SK-N-SH treated with all-trans-retinoic acid at 6 μM for 48 hours (cell line): ENCODE measurements at regions not wholly inside any gene's neighbourhood (a gene's known extent, or its start where the extent isn't known, plus 50 kb on each side); places are given as distances from the start of the nearest gene placed in this dataset.

Source experiments
- ATAC-seq: fragments of 200-7000 bp; cut with Tn5 transposase; 3 replicates; pipeline ENCODE4 v1.9.1; 2020; ENCODE audit warnings: mild to moderate bottlenecking, moderate library complexity
- ARNTL ChIP-seq: fragments of 450-650 bp; formaldehyde crosslinking; IDR thresholded peaks from 2 replicates; pipeline ENCODE4 v1.5.0; 2020; ENCODE audit warnings: low read depth, mild to moderate bottlenecking, moderate library complexity, borderline replicate concordance
- BACH2 ChIP-seq: fragments of 250-450 bp; sonication (Bioruptor Pico); IDR thresholded peaks from 2 replicates; pipeline ENCODE4 v1.9.0; 2021; ENCODE audit warnings: mild to moderate bottlenecking, borderline replicate concordance
- CSDC2 ChIP-seq: fragments of 250-450 bp; sonication (Bioruptor Pico); IDR thresholded peaks from 2 replicates; pipeline ENCODE4 v1.5.0; 2020; ENCODE audit warnings: mild to moderate bottlenecking, moderate library complexity
- ESRRG ChIP-seq: fragments of 250-450 bp; sonication (Bioruptor Pico); IDR thresholded peaks from 2 replicates; pipeline ENCODE4 v1.6.1; 2021; ENCODE audit warnings: mild to moderate bottlenecking
- GLIS3 ChIP-seq: fragments of 250-450 bp; sonication (Bioruptor Pico); IDR thresholded peaks from 2 replicates; pipeline ENCODE4 v1.5.0; 2020; ENCODE audit warnings: mild to moderate bottlenecking, moderate library complexity
- ISL1 ChIP-seq: fragments of 250-450 bp; sonication (Bioruptor Pico); IDR thresholded peaks from 2 replicates; pipeline ENCODE4 v2.1.2; 2022; ENCODE audit warnings: mild to moderate bottlenecking, moderate library complexity
- OSR1 ChIP-seq: fragments of 250-450 bp; sonication (Bioruptor Pico); IDR thresholded peaks from 2 replicates; pipeline ENCODE4 v1.8.0; 2022; ENCODE audit warnings: moderate library complexity, mild to moderate bottlenecking, inconsistent platforms
- PATZ1 ChIP-seq: fragments of 250-450 bp; sonication (Bioruptor Pico); IDR thresholded peaks from 2 replicates; pipeline ENCODE4 v1.8.0; 2020; ENCODE audit warnings: mild to moderate bottlenecking, moderate library complexity, borderline replicate concordance
- POU6F1 ChIP-seq: fragments of 250-450 bp; sonication (Bioruptor Pico); IDR thresholded peaks from 2 replicates; pipeline ENCODE4 v1.8.0; 2021; ENCODE audit warnings: low read depth, mild to moderate bottlenecking, moderate library complexity, borderline replicate concordance
- PPARA ChIP-seq: fragments of 250-450 bp; sonication (Bioruptor Pico); IDR thresholded peaks from 2 replicates; pipeline ENCODE4 v1.5.0; 2020; ENCODE audit warnings: mild to moderate bottlenecking, borderline replicate concordance
- RARB ChIP-seq: fragments of 250-450 bp; sonication (Bioruptor Pico); IDR thresholded peaks from 2 replicates; pipeline ENCODE4 v1.8.0; 2021; ENCODE audit warnings: mild to moderate bottlenecking, moderate library complexity
- SNAI2 ChIP-seq: fragments of 250-450 bp; sonication (Bioruptor Pico); IDR thresholded peaks from 2 replicates; pipeline ENCODE4 v1.5.0; 2020; ENCODE audit warnings: mild to moderate bottlenecking, moderate library complexity
- TCF4 ChIP-seq: fragments of 250-450 bp; sonication (Bioruptor Pico); IDR thresholded peaks from 2 replicates; pipeline ENCODE4 v1.8.0; 2021; ENCODE audit warnings: mild to moderate bottlenecking, moderate library complexity, borderline replicate concordance
- TOX ChIP-seq: fragments of 250-450 bp; sonication (Bioruptor Pico); IDR thresholded peaks from 2 replicates; pipeline ENCODE4 v1.8.0; 2021; ENCODE audit warnings: mild to moderate bottlenecking, moderate library complexity, borderline replicate concordance
- ZC3H10 ChIP-seq: fragments of 250-450 bp; sonication (Bioruptor Pico); IDR thresholded peaks from 2 replicates; pipeline ENCODE4 v1.5.1; 2021; ENCODE audit warnings: mild to moderate bottlenecking, moderate library complexity
- ZFP3 ChIP-seq: fragments of 250-450 bp; sonication (Bioruptor Pico); IDR thresholded peaks from 2 replicates; pipeline ENCODE4 v1.5.0; 2020; ENCODE audit warnings: mild to moderate bottlenecking, moderate library complexity
- ZFP30 ChIP-seq: fragments of 450-650 bp; formaldehyde crosslinking; IDR thresholded peaks from 2 replicates; pipeline ENCODE4 v1.5.0; 2022; ENCODE audit warnings: mild to moderate bottlenecking, moderate library complexity
- ZNF70 ChIP-seq: fragments of 450-650 bp; formaldehyde crosslinking; IDR thresholded peaks from 2 replicates; pipeline ENCODE4 v1.5.0; 2020; ENCODE audit warnings: mild to moderate bottlenecking, moderate library complexity
- ZNF8 ChIP-seq: fragments of 450-650 bp; formaldehyde crosslinking; IDR thresholded peaks from 2 replicates; pipeline ENCODE4 v1.5.0; 2020; ENCODE audit warnings: mild to moderate bottlenecking, moderate library complexity
- TF ChIP-seq, protein P1 (sequence below): fragments of 250-450 bp; sonication (Bioruptor Pico); IDR thresholded peaks from 2 replicates; pipeline ENCODE4 v1.5.0; 2020; ENCODE audit warnings: mild to moderate bottlenecking, moderate library complexity

- TF ChIP-seq ZNF70 (no peak), TOX (CRISPR knock-in tag) (no peak), ARNTL (CRISPR knock-in tag) (no peak), POU6F1 (no peak), SNAI2 (CRISPR knock-in tag) (no peak), ISL1 (CRISPR knock-in tag) (no peak), PATZ1 (no peak), BACH2 (CRISPR knock-in tag) (no peak), OSR1 (no peak)
- TF ChIP-seq, all 23 proteins: peak for 0
These were observed 173.1 kb upstream of the CHRNA7 start (continued) for GRCh38 chr15:31857194-31857593.

- TF ChIP-seq RARB (CRISPR knock-in tag) (no peak), GLIS3 (CRISPR knock-in tag) (no peak), PPARA (CRISPR knock-in tag) (no peak), ZNF8 (no peak), ESRRG (CRISPR knock-in tag) (no peak), ZC3H10 (CRISPR knock-in tag) (no peak), CSDC2 (no peak)
- TF ChIP-seq, protein P1, sequence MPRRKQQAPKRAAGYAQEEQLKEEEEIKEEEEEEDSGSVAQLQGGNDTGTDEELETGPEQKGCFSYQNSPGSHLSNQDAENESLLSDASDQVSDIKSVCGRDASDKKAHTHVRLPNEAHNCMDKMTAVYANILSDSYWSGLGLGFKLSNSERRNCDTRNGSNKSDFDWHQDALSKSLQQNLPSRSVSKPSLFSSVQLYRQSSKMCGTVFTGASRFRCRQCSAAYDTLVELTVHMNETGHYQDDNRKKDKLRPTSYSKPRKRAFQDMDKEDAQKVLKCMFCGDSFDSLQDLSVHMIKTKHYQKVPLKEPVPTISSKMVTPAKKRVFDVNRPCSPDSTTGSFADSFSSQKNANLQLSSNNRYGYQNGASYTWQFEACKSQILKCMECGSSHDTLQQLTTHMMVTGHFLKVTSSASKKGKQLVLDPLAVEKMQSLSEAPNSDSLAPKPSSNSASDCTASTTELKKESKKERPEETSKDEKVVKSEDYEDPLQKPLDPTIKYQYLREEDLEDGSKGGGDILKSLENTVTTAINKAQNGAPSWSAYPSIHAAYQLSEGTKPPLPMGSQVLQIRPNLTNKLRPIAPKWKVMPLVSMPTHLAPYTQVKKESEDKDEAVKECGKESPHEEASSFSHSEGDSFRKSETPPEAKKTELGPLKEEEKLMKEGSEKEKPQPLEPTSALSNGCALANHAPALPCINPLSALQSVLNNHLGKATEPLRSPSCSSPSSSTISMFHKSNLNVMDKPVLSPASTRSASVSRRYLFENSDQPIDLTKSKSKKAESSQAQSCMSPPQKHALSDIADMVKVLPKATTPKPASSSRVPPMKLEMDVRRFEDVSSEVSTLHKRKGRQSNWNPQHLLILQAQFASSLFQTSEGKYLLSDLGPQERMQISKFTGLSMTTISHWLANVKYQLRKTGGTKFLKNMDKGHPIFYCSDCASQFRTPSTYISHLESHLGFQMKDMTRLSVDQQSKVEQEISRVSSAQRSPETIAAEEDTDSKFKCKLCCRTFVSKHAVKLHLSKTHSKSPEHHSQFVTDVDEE (CRISPR knock-in tag): no peak
- no peak for ATAC-seq
These were observed 172.3 kb upstream of the CHRNA7 start for GRCh38 chr15:31858026-31858425.

GRCh38 chr15:31866248-31866647 is 164.1 kb upstream of the CHRNA7 start:
- TF ChIP-seq PPARA (CRISPR knock-in tag) (no peak), TOX (CRISPR knock-in tag) (no peak), ZFP30 (CRISPR knock-in tag) (no peak), RARB (CRISPR knock-in tag) (no peak), ZFP3 (CRISPR knock-in tag) (no peak), ZC3H10 (CRISPR knock-in tag) (no peak)
- no peak for ATAC-seq

DNA sequence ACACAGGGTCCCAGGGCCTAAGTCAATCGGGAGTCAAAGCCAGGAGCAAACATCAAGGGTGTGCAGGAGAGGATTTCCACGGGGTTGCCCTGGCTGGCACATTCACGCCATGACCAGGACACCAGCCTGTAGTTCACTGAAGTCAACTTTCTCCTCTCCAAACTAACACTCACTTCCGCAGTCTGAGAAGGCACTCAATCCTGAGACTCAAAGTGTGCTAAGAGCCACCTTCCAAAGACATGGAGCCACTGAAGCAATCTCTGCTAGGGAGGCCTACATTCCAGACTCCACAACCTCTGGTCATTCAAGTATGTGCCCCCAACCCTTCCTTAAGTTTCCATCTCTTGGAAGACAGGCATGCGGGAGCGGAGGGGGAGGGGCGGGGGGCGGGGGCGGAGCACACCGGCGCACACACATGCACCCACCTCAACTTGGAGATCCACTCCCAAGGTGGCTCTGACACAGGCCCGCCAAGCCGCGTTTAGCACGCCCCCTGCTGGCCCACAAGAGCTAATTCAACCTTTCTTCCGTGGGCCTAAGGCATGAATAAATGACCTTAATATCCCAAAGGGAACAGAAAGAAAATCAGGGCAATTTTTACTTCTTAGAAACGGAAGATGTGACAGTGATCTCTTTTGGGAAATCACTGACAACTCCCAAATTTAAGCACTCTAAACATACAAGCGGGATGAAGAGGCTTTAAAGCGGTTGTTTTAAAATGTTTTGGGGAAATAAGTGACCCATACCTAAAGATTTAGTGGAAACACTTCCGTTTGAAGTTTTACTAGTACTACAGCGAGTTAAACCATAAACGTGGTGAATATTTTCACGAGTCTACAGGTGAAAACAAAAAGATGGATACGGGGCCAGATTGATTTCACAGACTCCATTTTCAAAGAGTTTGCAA is 162.5 kb upstream of the CHRNA7 start:
- TF ChIP-seq PPARA (CRISPR knock-in tag) (no peak), CSDC2 (no peak), ZFP3 (CRISPR knock-in tag) (no peak), GLIS3 (CRISPR knock-in tag) (no peak), PATZ1 (no peak), POU6F1 (no peak), TCF4 (CRISPR knock-in tag) (no peak)
- TF ChIP-seq, all 23 proteins: peak for 0
- peak; percentile 84 for ATAC-seq
